SK-N-SH (cell line): ENCODE measurements at regions not wholly inside any gene's neighbourhood (a gene's known extent, or its start where the extent isn't known, plus 50 kb on each side); places are given as distances from the start of the nearest gene placed in this dataset.

Source experiments
- CTCF ChIA-PET: fragments of 300-600, 350-600 bp; formaldehyde crosslinking; extraction: SDS; loops from one replicate; lab custom pipeline; 2021; lab: Yijun Ruan, JAX
- POLR2A ChIA-PET: fragments of 350-600 bp; sonication (Branson Sonifier 250); formaldehyde crosslinking; extraction: SDS; loops from one replicate; lab custom pipeline; 2020; ENCODE audit warnings: antibody characterized with exemption, inconsistent platforms; lab: Yijun Ruan, JAX
- DNase-seq: peaks from one replicate; pipeline ENCODE4 v3.0.0; 2012
- H2AFZ ChIP-seq: fragments of 200-600 bp; sonication (generic); 2 replicates; pipeline ENCODE4 v1.8.1; 2016; ENCODE audit warnings: antibody characterized with exemption, mild to moderate bottlenecking, low read depth
- H3F3A ChIP-seq: fragments of 200-600 bp; sonication (generic); replicated peaks from 2 replicates; pipeline ENCODE3; 2016; ENCODE audit warnings: antibody characterized with exemption, mild to moderate bottlenecking; ENCODE audit not compliant: insufficient read depth
- H3K27ac ChIP-seq, 2 experiments: fragments of 200-500 bp in 1 of 2; fragments of 200-600 bp in 1 of 2; sonication (Bioruptor generic) in 1 of 2; sonication (generic), shearing (Covaris generic) in 1 of 2; 2 replicates each; pipeline versions ENCODE4 v1.5.1 to v1.6.1; 2014 to 2016; ENCODE audit warnings: low read depth in 2 of 2, inconsistent platforms in 1 of 2, low read length in 1 of 2, mild to moderate bottlenecking in 1 of 2, mixed read lengths in 1 of 2
- H3K27me3 ChIP-seq: fragments of 200-600 bp; sonication (generic), shearing (Covaris generic); 2 replicates; pipeline ENCODE4 v1.6.1; 2016; ENCODE audit warnings: mixed run types; ENCODE audit not compliant: insufficient read depth
- H3K36me3 ChIP-seq, 2 experiments: fragments of 200-500 bp in 1 of 2; fragments of 200-600 bp in 1 of 2; sonication (Bioruptor generic) in 1 of 2; sonication (generic) in 1 of 2; replicated peaks in 1 of 2; 2 replicates each; pipeline versions ENCODE3 to v1.5.1; 2014 to 2016; ENCODE audit warnings: low read length in 1 of 2, mild to moderate bottlenecking in 1 of 2; ENCODE audit not compliant: insufficient read depth in 2 of 2, control insufficient read depth in 1 of 2
- H3K4me1 ChIP-seq, 2 experiments: fragments of 200-500 bp in 1 of 2; fragments of 200-600 bp in 1 of 2; sonication (Bioruptor generic) in 1 of 2; sonication (generic), shearing (Covaris generic) in 1 of 2; 2 replicates each; pipeline versions ENCODE4 v1.5.1 to v1.6.1; 2014 to 2016; ENCODE audit warnings: low read depth in 1 of 2, low read length in 1 of 2, mixed run types in 1 of 2; ENCODE audit not compliant: insufficient read depth in 2 of 2, control insufficient read depth in 1 of 2
- H3K4me2 ChIP-seq: fragments of 200-600 bp; sonication (generic), shearing (Covaris generic); 2 replicates; pipeline ENCODE4 v1.6.1; 2017; ENCODE audit warnings: mixed run types
- H3K4me3 ChIP-seq, 2 experiments: fragments of 200-500 bp in 1 of 2; fragments of 200-600 bp in 1 of 2; sonication (Bioruptor generic) in 1 of 2; sonication (generic), shearing (Covaris generic) in 1 of 2; 2 replicates each; pipeline versions ENCODE4 v1.5.1 to v1.8.1; 2014 to 2016; ENCODE audit warnings: low read depth in 2 of 2, inconsistent platforms in 1 of 2, low read length in 1 of 2, mild to moderate bottlenecking in 1 of 2, mixed read lengths in 1 of 2, moderate library complexity in 1 of 2
- H3K79me2 ChIP-seq: fragments of 200-600 bp; sonication (generic); 2 replicates; pipeline ENCODE4 v1.8.1; 2017; ENCODE audit warnings: mild to moderate bottlenecking; ENCODE audit not compliant: insufficient read depth
- H3K9ac ChIP-seq: fragments of 200-600 bp; sonication (generic); 2 replicates; pipeline ENCODE4 v1.6.1; 2017; ENCODE audit warnings: mixed run types
- H3K9me2 ChIP-seq: fragments of 200-600 bp; sonication (generic); 2 replicates; pipeline ENCODE4 v1.6.1; 2017; ENCODE audit warnings: mixed run types
- H3K9me3 ChIP-seq: fragments of 200-600 bp; sonication (generic); 2 replicates; pipeline ENCODE4 v1.6.1; 2017; ENCODE audit warnings: mixed run types, mild to moderate bottlenecking, moderate library complexity
- H4K20me1 ChIP-seq: fragments of 200-600 bp; sonication (generic); 2 replicates; pipeline ENCODE4 v1.6.1; 2017; ENCODE audit warnings: mild to moderate bottlenecking, mixed run types; ENCODE audit not compliant: insufficient read depth
- CTCF ChIP-seq: fragments of 200-600 bp; sonication (generic); IDR thresholded peaks from 2 replicates; pipeline ENCODE4 v1.6.1; 2017; ENCODE audit warnings: antibody characterized with exemption, mild to moderate bottlenecking, moderate library complexity
- FOXJ3 ChIP-seq: sonication (generic); formaldehyde crosslinking; IDR thresholded peaks from 2 replicates; pipeline ENCODE4 v1.5.1; 2020; ENCODE audit warnings: mild to moderate bottlenecking, missing genetic modification reagents
- GABPA ChIP-seq: IDR thresholded peaks from 2 replicates; pipeline ENCODE4 v1.4.0; 2012; ENCODE audit warnings: low read depth, mild to moderate bottlenecking
- GATA2 ChIP-seq: sonication (generic); formaldehyde crosslinking; IDR thresholded peaks from 2 replicates; pipeline ENCODE4 v1.5.0; 2020; ENCODE audit warnings: mild to moderate bottlenecking, missing genetic modification reagents
- IRF3 ChIP-seq: fragments of 150-350 bp; IDR thresholded peaks from 2 replicates; pipeline ENCODE4 v1.6.1; 2016; ENCODE audit warnings: mild to moderate bottlenecking, low read depth, low read length
- JUND ChIP-seq: IDR thresholded peaks from 2 replicates; pipeline ENCODE4 v1.4.0; 2012
- MXI1 ChIP-seq: IDR thresholded peaks from 2 replicates; pipeline ENCODE4 v1.6.1; 2012; ENCODE audit warnings: mild to moderate bottlenecking, low read depth, low read length, improper control_type of control experiment
- NFIC ChIP-seq: IDR thresholded peaks from 2 replicates; pipeline ENCODE4 v1.4.0; 2012; ENCODE audit warnings: borderline replicate concordance
- NRF1 ChIP-seq: IDR thresholded peaks from 2 replicates; pipeline ENCODE4 v1.6.1; 2012; ENCODE audit warnings: low read depth, mild to moderate bottlenecking, low read length
- PBX3 ChIP-seq: IDR thresholded peaks from 2 replicates; pipeline ENCODE4; 2012
- POLR2AphosphoS5 ChIP-seq: IDR thresholded peaks from 2 replicates; pipeline ENCODE4 v1.6.1; 2012; ENCODE audit warnings: low read depth, low read length
- RAD21 ChIP-seq: IDR thresholded peaks from 2 replicates; pipeline ENCODE4 v1.6.1; 2012; ENCODE audit warnings: mild to moderate bottlenecking, low read length
- RCOR1 ChIP-seq: fragments of 150-350 bp; IDR thresholded peaks from 2 replicates; pipeline ENCODE4 v1.6.1; 2017; ENCODE audit warnings: antibody characterized with exemption, low read length
- REST ChIP-seq: IDR thresholded peaks from 2 replicates; pipeline ENCODE4 v1.6.1; 2012; ENCODE audit warnings: mild to moderate bottlenecking, low read depth, low read length, moderate library complexity
- TEAD4 ChIP-seq: IDR thresholded peaks from 2 replicates; pipeline ENCODE4 v1.4.0; 2012; ENCODE audit warnings: mild to moderate bottlenecking, borderline replicate concordance; ENCODE audit not compliant: insufficient read depth
- USF1 ChIP-seq: IDR thresholded peaks from 2 replicates; pipeline ENCODE4 v1.4.0; 2012; ENCODE audit warnings: low read depth, borderline replicate concordance
- YY1 ChIP-seq: IDR thresholded peaks from 2 replicates; pipeline ENCODE4 v1.4.0; 2012; ENCODE audit warnings: low read depth, mild to moderate bottlenecking
- ZBTB33 ChIP-seq: IDR thresholded peaks from 2 replicates; pipeline ENCODE4 v1.4.0; 2012; ENCODE audit warnings: low read depth, borderline replicate concordance
- WGBS: methylation state at CpG from one replicate; pipeline ENCODE4 v1.1.6; 2017; ENCODE audit warnings: low lambda C conversion rate; 5-methylcytosine and 5-hydroxymethylcytosine counted together

GRCh38 chr2:30037016-30037415, 109.8 kb upstream of the YPEL5 start:
- Histone ChIP-seq H2AFZ (no peak overlapping the region), H3K9me2 (no peaks in the 10 kb centered on the region), H3K4me1 (no peaks in the 10 kb centered on the region), H4K20me1 (no peaks in the 10 kb centered on the region), H3K4me2 (no peak overlapping the region), H3F3A (no peaks in the 10 kb centered on the region), H3K27me3 (peaks cover 8% of the 10 kb centered on the region; the same call in 1 of the 2 replicates), H3K9ac (no peak overlapping the region), H3K36me3 (no peaks in the 10 kb centered on the region), H3K4me3 (no peak overlapping the region), H3K27ac (no peak overlapping the region), H3K9me3 (no peaks in the 10 kb centered on the region), H3K79me2 (no peaks in the 10 kb centered on the region)
- DNase-seq = no peak
- 24% methylated on average over 2 of the region's 2 CpGs for WGBS
- TF ChIP-seq FOXJ3 (CRISPR knock-in tag) (no peak), POLR2AphosphoS5 (no peak), JUND (no peak), IRF3 (no peak), YY1 (no peak), NFIC (no peak), REST (no peak), NRF1 (no peak), GABPA (no peak), RAD21 (no peak), ZBTB33 (no peak), CTCF (no peak), GATA2 (CRISPR knock-in tag) (no peak), PBX3 (no peak), RCOR1 (no peak), TEAD4 (no peak), USF1 (no peak), MXI1 (no peak)
- CTCF ChIA-PET = interaction anchor here (0.9 to 20.5 kb wide), 5 partner anchors 9 to 1078 kb away, joined by 3 to 398 read pairs (median 4); partner anchors contain the start of gene ALK
- POLR2A ChIA-PET = no interaction called here
